ENCODE measurements at regions not wholly inside any gene's neighbourhood (a gene's known extent, or its start where the extent isn't known, plus 50 kb on each side); places are given as distances from the start of the nearest gene placed in this dataset.

DNA sequence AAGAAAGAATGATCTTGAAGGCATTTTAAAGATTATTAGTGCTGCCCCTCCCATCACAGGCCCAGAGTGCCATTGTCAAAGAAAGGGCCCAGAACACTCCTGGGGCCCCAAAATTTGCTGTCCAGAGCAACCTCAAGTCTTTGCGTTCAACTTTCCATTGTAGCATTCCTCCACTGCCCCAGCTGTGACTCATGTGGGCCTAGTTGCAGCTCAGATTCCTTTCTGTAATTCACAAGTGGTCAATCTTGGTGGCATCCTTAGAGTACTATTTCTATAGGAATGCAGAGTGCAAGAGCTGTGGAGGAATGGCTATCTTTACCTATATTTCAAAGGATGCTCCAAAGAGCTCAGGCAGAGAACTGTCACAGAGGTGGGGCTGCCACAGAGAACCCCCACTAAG lies 1500.8 kb upstream of the IGFBP7 start:
- Histone ChIP-seq H3K4me3 (replicated peaks in 1 of 3) (no peak overlapping the region), H3K27me3 (no peaks in the 10 kb centered on the region), H3K27ac (no peak overlapping the region), H3K9me3 (no peaks in the 10 kb centered on the region), H3K4me1 (no peaks in the 10 kb centered on the region), H3K36me3 (no peaks in the 10 kb centered on the region)
- no peak for DNase-seq
- 95 to 100% methylated on average over 1 of the region's 1 CpG for WGBS, 2 donors
- no peak for TF ChIP-seq POLR2A (IDR thresholded peaks at IDR 0.05)
- TF ChIP-seq, protein P1, sequence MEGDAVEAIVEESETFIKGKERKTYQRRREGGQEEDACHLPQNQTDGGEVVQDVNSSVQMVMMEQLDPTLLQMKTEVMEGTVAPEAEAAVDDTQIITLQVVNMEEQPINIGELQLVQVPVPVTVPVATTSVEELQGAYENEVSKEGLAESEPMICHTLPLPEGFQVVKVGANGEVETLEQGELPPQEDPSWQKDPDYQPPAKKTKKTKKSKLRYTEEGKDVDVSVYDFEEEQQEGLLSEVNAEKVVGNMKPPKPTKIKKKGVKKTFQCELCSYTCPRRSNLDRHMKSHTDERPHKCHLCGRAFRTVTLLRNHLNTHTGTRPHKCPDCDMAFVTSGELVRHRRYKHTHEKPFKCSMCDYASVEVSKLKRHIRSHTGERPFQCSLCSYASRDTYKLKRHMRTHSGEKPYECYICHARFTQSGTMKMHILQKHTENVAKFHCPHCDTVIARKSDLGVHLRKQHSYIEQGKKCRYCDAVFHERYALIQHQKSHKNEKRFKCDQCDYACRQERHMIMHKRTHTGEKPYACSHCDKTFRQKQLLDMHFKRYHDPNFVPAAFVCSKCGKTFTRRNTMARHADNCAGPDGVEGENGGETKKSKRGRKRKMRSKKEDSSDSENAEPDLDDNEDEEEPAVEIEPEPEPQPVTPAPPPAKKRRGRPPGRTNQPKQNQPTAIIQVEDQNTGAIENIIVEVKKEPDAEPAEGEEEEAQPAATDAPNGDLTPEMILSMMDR (IDR thresholded peaks at IDR 0.05): no peak
- intact Hi-C loops (cut with DNase I): no loop called here

GRCh38 chr4:58606303-58606702 lies 1496.1 kb upstream of the IGFBP7 start:
- Histone ChIP-seq H3K36me3 (no peaks in the 10 kb centered on the region), H3K4me1 (no peaks in the 10 kb centered on the region), H3K27ac (no peak overlapping the region), H3K27me3 (no peaks in the 10 kb centered on the region), H3K9me3 (no peaks in the 10 kb centered on the region), H3K4me3 (replicated peaks in 1 of 3) (no peak overlapping the region)
- intact Hi-C loops (cut with DNase I): no loop called here
- TF ChIP-seq, protein P1 (IDR thresholded peaks at IDR 0.05): no peak
- TF ChIP-seq POLR2A (IDR thresholded peaks at IDR 0.05): no peak
- 88 to 94% methylated on average over 4 of the region's 4 CpGs for WGBS, 2 donors
- no peak for DNase-seq

DNA sequence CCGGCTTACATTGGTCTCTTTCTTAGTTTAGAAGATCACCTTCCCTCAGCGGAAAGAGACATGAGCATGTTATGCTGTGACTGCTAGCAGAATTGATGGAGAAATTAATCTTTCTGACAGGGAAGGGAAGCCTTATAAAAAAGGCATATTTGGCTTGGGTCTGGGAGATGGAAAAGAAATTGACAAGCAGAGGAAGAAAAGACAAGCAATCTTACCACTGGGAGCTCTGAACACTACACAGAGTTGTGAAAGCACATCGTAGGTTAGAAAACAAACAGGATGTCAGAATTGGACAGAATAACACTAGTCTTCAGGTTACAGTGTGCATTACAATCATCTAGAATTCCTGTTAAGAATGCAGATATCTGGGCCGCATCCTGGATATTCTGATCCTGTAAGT lies 1493.8 kb upstream of the IGFBP7 start:
- H3K36me3 ChIP-seq: no peaks in the 10 kb centered on the region
- intact Hi-C loops (cut with DNase I): no loop called here
- no peaks in the 10 kb centered on the region for H3K9me3 ChIP-seq
- 75 to 84% methylated on average over 4 of the region's 4 CpGs for WGBS, 2 donors
- no peak for DNase-seq
- H3K4me1 ChIP-seq: no peaks in the 10 kb centered on the region
- H3K27me3 ChIP-seq: no peaks in the 10 kb centered on the region
- H3K27ac ChIP-seq: no peak overlapping the region
- TF ChIP-seq POLR2A (IDR thresholded peaks at IDR 0.05): no peak
- TF ChIP-seq, protein P1 (IDR thresholded peaks at IDR 0.05): no peak
- H3K4me3 ChIP-seq (replicated peaks in 1 of 3): no peak overlapping the region

GRCh38 chr4:58602731-58603359 lies 1492.7 kb upstream of the IGFBP7 start:
- TF ChIP-seq, protein P1 (IDR thresholded peaks at IDR 0.05): no peak
- no peak for TF ChIP-seq POLR2A (IDR thresholded peaks at IDR 0.05)
- Histone ChIP-seq H3K9me3 (no peaks in the 10 kb centered on the region), H3K27ac (no peak overlapping the region), H3K4me3 (replicated peaks in 1 of 3) (no peak overlapping the region), H3K27me3 (no peaks in the 10 kb centered on the region), H3K4me1 (no peaks in the 10 kb centered on the region), H3K36me3 (no peaks in the 10 kb centered on the region)
- DNase-seq: no peak
- 8 to 14% methylated on average over 1 of the region's 1 CpG for WGBS, 2 donors
- intact Hi-C loops (cut with DNase I): no loop called here

GRCh38 chr4:58602022-58602421 lies 1491.8 kb upstream of the IGFBP7 start:
- TF ChIP-seq, protein P1 (IDR thresholded peaks at IDR 0.05): no peak
- TF ChIP-seq POLR2A (IDR thresholded peaks at IDR 0.05): no peak
- Histone ChIP-seq H3K27ac (no peak overlapping the region), H3K4me3 (replicated peaks in 1 of 3) (no peak overlapping the region), H3K9me3 (no peaks in the 10 kb centered on the region), H3K27me3 (no peaks in the 10 kb centered on the region), H3K36me3 (no peaks in the 10 kb centered on the region), H3K4me1 (no peaks in the 10 kb centered on the region)
- 80 to 81% methylated on average over 1 of the region's 1 CpG for WGBS, 2 donors
- intact Hi-C loops (cut with DNase I): no loop called here
- no peak for DNase-seq
